ENCODE measurements at regions not wholly inside any gene's neighbourhood (a gene's known extent, or its start where the extent isn't known, plus 50 kb on each side); places are given as distances from the start of the nearest gene placed in this dataset.
"Not testable (repeated sequence)": the region's sequence is repeated elsewhere in the genome, so short reads cannot be mapped to it uniquely, and the experiment has no call there.

- not testable (repeated sequence) for H3K27me3 Mint-ChIP-seq; H3K4me1 Mint-ChIP-seq (ENCODE audit: low read depth); H3K9me3 Mint-ChIP-seq (ENCODE audit: low read depth); H3K4me3 Mint-ChIP-seq; H3K27ac Mint-ChIP-seq; H3K36me3 Mint-ChIP-seq
These were observed 359.7 kb downstream of the TEX29 start for GRCh38 chr13:111680100-111680499.

GRCh38 chr13:111692028-111692427, 371.6 kb downstream of the TEX29 start:
- not testable (repeated sequence) for H3K27ac Mint-ChIP-seq; H3K9me3 Mint-ChIP-seq (ENCODE audit: low read depth); H3K4me3 Mint-ChIP-seq; H3K4me1 Mint-ChIP-seq (ENCODE audit: low read depth); H3K36me3 Mint-ChIP-seq; H3K27me3 Mint-ChIP-seq

GRCh38 chr13:111696121-111696520, 370.8 kb upstream of the SOX1 start:
- H3K36me3 Mint-ChIP-seq; H3K27ac Mint-ChIP-seq; H3K27me3 Mint-ChIP-seq; H3K4me1 Mint-ChIP-seq (ENCODE audit: low read depth); H3K4me3 Mint-ChIP-seq; H3K9me3 Mint-ChIP-seq (ENCODE audit: low read depth): not testable (repeated sequence)

- H3K4me1 Mint-ChIP-seq (ENCODE audit: low read depth); H3K9me3 Mint-ChIP-seq (ENCODE audit: low read depth); H3K36me3 Mint-ChIP-seq; H3K4me3 Mint-ChIP-seq; H3K27ac Mint-ChIP-seq; H3K27me3 Mint-ChIP-seq: not testable (repeated sequence)
These were observed 364.9 kb upstream of the SOX1 start for GRCh38 chr13:111702059-111702458.
